T-helper 22 cell (primary cell): ENCODE measurements at regions not wholly inside any gene's neighbourhood (a gene's known extent, or its start where the extent isn't known, plus 50 kb on each side); places are given as distances from the start of the nearest gene placed in this dataset.
"Not testable (repeated sequence)": the region's sequence is repeated elsewhere in the genome, so short reads cannot be mapped to it uniquely, and the experiment has no call there.

Experiments used
- DNase-seq: peaks from one replicate; pipeline ENCODE4 v3.0.0-alpha.2; 2020; ENCODE audit warnings: low read depth

DNA sequence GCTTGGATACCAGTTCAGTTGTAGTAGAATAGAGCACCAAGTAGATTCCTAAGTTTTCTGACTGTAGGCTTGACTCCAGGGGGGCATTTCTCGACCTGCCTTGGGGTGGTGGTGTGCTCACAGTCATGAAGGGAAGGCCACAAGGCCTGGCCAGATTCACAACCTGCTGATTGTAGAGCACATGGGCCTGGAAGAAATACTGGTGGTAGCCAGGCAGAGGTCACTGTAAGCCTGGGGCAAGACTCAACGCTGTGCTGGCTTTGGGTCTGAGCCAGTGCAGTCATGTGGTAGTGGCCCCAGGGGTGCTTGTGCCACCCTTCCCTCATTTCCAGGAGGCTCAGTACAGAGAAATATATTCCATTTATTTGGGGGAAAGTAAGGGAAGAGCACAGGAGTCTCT is 832.3 kb upstream of the SLC10A2 start:
- no peak for DNase-seq

GRCh38 chr13:103895835-103896531 is 829.8 kb upstream of the SLC10A2 start:
- DNase-seq, result no peak

DNA sequence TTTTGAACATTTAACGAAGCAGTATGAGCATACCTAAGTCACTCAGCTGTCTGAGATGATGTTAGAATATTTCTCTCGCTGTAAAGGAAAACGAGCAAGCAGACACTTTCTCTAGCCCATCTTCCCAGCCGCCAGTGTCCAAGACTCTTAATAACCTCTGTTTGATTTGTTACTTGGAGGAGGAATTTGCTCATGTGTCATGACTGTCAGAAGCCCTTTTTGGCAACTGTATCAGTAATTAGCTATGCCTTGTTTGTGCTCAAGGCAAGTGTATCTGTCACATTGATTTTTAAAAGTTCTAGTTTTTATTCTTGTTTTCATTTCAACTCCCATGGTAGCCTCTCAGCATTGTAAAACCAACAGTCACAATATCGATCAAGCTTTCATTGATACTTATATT is 828.4 kb upstream of the SLC10A2 start:
- no peak for DNase-seq

DNA sequence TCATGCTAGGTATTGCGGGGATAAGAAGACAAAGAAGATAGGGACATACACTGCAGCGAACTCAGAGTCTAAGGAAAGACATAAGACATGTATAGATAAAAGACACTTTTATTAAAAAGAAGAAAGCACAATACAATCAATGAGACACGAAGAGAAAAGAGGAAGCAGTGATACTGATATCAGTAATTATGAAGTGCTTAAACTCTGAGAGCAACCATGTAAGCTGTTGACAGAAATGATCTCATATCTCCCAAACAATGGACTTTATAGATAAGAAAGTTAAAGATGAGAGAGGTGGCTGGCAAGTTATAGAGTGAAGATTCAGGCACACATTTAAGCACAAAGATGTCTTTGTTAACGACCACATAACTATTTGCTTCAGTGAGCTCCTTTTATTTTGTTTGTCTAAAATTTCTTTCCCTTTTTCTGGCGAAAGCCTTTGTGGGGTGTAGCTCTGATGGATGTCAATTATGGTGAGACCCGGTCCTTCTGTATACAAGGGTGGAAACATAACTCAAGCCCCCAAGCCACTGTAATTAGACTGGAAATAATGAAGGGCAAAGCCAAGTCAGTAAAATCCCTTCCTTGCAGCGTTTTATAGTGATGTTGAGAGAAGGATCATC is 818.0 kb upstream of the SLC10A2 start:
- no peak for DNase-seq

DNA sequence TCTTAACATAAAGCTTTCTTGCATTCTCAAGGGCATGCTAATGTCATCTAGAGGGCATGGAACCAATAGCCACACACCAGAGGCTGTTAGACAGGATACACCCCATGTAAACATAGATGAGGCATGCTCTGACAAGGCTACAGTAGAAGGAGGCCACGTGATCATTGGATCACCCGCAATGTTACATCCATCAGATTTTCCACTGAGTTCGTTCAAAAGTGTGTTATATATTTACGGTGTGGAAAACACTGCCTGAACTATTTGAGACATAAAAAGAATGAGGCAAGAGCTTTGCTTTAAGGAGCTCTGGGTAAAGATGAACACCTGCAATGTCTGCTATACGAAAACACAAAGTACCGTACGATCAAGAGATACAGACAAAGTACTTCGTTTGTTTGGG is 817.5 kb upstream of the SLC10A2 start:
- DNase-seq, result no peak

GRCh38 chr13:103883164-103883563 is 816.9 kb upstream of the SLC10A2 start:
- no peak for DNase-seq

DNA sequence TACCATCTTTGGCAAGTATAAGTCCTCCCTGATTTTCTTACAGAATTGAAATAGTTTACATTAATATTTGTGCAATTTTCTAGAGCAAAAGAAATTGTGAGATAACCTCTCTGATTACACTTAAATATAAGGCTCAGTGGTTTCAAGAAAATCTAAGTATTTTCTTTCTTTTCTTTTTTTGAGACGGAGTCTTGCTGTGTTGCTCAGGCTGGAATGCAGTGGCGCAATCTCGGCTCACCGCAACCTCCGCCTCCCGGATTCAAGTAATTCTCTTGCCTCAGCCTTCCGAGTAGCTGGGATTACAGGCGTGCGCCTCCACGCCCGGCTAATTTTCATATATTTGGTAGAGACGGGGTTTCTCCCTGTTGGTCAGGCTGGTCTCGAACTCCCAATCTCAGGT is 813.9 kb upstream of the SLC10A2 start:
- DNase-seq, result not testable (repeated sequence)

- no peak for DNase-seq
These were observed 812.8 kb upstream of the SLC10A2 start for GRCh38 chr13:103878891-103879605.

GRCh38 chr13:103876571-103876970 is 810.4 kb upstream of the SLC10A2 start:
- DNase-seq, result no peak

DNA sequence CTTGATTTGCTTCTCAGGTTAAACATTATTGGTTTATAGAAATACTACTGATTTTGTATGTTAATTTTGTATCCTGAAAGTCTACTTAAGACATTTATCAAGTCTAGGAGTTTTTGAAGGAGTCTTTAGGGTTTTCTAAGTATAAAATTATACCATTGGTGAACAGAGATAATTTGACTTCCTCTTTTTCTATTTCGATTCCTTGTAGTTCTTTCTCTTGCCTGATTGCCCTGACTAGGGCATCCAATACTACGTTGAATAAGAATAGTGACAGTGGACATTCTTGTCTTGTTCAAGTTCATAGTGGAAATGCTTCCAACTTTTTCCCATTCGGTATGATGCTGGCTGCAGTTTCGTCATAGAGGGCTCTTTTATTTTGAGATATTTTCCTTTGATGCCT is 807.5 kb upstream of the SLC10A2 start:
- no peak for DNase-seq

GRCh38 chr13:103866048-103866447 is 799.8 kb upstream of the SLC10A2 start:
- no peak for DNase-seq

DNA sequence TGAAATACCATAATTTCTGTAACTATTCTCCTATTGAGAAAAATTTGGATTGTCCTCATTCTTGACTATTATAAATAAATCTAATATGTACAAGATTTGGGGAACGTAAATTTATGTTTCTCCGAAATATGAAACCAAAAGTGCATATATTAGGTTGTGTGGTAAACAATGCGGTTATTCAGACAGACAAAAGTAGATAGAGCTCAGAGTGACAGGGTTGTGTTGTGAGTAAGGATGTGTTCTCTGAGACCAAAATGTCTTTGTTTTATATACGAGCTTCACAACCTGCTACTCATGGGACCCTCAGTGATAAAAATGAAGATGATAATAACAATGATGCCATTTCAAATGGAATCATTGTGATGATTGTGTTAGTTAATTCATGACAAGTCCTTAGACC is 796.3 kb upstream of the SLC10A2 start:
- no peak for DNase-seq

GRCh38 chr13:103859952-103860351 is 793.7 kb upstream of the SLC10A2 start:
- DNase-seq, result no peak

GRCh38 chr13:103852036-103852435 is 785.8 kb upstream of the SLC10A2 start:
- DNase-seq, result no peak

DNA sequence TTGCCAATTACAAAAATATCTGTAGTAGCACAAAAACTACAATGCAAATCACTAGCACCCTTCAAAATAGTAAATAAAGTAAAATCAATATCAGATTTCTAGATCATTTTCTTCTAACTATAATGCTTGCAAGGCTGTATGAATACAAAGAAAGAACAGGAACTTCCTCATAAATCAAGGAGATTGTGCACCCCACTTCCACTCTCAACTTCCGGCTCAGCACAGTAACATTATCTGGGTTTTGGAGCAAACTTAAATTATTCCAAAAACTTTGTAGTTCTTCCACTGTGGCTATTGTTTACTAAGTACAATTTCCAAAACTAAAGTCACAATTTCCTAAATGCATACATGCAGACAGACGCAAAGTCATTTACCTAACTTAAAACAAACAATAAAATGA is 778.3 kb upstream of the SLC10A2 start:
- no peak for DNase-seq

DNA sequence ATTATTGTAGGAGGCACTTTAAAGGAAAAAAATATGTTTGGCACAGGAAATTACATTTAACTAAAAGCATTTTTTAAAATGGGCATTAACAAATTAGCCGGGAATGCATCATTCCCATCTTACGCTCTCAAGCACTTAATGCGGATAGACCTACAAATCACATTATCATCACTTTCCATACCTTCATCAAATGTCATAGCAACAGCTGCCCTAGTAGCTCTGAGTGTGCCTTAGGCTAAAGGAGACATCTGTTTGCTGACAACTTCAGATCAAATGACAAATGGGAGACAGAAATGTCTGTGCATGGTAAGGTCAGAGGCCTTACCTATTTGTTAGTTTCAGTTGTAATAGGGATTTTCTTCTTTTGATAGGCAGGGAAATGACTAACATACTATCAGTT is 773.2 kb upstream of the SLC10A2 start:
- no peak for DNase-seq

- DNase-seq, result no peak
These were observed 768.8 kb upstream of the SLC10A2 start for GRCh38 chr13:103835052-103835451.

DNA sequence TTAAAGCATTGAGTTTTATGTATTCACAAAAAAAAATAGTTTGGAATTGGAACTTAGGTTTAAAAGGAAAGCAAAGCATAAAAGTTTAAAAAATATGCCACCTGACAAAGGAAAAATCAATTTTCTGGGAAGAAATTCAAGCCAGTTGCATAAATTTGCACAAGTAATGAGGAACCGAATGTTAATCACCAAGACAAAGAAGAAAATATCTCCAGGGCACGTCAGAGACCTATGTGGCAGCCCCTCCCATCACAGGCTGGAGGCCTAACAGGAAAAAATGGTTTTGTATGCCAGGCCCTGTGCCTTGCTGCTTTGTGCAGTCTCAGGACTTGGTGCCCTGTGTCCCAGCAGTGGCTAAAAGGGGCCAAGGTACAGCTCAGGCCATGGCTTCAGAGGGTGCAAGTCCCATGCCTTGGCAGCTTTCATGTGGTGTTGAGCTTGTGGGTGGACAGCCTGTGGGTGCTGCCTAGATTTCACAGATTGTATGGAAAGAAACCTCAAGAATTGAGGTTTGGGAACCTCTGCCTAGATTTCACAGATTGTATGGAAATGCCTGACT is 767.2 kb upstream of the SLC10A2 start:
- no peak for DNase-seq

DNA sequence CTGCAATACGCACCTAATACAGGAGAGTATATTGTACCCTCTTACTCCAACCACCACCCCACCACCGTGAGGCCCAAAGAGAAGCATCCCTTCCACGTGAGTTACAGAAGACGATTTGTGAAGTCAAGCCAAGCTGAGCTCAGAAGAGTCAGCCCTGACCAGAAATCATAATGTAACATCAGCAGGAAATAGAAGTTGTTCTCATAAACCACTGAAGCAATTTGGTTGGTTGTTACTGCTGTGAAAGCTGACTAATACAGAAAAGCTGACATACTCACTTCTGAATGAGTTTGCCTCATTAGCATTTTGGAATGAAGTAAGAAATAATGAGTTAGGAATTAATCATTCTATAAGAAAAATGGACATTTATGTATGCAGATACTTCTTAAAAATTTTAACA is 749.4 kb upstream of the SLC10A2 start:
- DNase-seq, result no peak

- DNase-seq, result no peak
These were observed 746.8 kb upstream of the SLC10A2 start for GRCh38 chr13:103812971-103813370.

DNA sequence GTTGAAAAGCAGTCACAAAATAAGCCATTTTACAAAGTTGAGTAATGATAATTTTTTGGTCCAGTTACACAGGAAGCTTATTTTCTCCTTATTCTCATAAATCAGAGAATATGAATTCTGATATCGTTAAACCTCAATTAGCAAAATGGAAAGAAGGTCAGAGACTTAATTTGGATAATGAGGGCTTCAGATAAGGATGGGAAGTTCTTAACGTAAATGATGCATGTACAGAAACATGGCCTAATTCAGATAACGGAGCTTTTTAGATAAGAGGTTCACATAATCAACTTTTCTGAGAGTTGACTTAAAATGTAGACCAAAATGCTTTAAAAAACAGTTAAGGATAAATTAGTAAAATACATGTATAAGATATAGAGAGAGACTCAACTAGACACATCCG is 746.3 kb upstream of the SLC10A2 start:
- DNase-seq, result no peak

DNA sequence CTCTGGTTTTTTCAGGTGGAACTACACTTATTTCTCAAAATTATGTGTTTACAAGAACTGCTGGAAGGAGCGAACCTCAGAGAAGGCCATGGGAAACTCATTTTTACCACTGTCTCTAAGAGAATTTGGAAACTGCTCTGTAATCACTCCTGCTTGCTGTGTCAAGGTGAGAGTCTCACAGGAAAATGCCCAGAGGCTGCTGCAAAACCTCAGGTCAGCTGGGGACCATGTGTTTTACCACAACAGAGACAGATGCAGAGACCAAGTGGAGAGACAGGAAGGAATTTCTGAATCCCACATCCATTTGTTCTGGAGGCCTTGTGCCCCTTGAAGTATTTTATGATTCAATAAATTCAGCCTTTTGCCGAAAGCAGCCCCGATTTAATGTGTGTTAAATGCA is 743.8 kb upstream of the SLC10A2 start:
- DNase-seq, result no peak

GRCh38 chr13:103805771-103806170 is 739.6 kb upstream of the SLC10A2 start:
- no peak for DNase-seq
